Motor neuron (in vitro differentiated cells): ENCODE measurements at regions not wholly inside any gene's neighbourhood (a gene's known extent, or its start where the extent isn't known, plus 50 kb on each side); places are given as distances from the start of the nearest gene placed in this dataset.
"Not testable (repeated sequence)": the region's sequence is repeated elsewhere in the genome, so short reads cannot be mapped to it uniquely, and the experiment has no call there.

ENCODE experiments used
- ATAC-seq, 8 experiments: fragments of 200-7000 bp; cut with Tn5 transposase; replicated peaks in 6 of 8; 2 replicates each; pipeline ENCODE4 v1.8.0; 2021; ENCODE audit warnings: mild to moderate bottlenecking in 8 of 8, moderate library complexity in 8 of 8
- H3K27ac ChIP-seq, 2 donors: fragments of 250-450 bp; sonication (Bioruptor Pico); 2 replicates each; pipeline ENCODE4 v1.9.0; 2021; ENCODE audit warnings: antibody characterized with exemption in 2 of 2, mild to moderate bottlenecking in 2 of 2, moderate library complexity in 1 of 2
- H3K4me1 ChIP-seq, 2 donors: fragments of 250-450 bp; sonication (Bioruptor Pico); replicated peaks in 1 of 2; 2 replicates each; pipeline ENCODE4 v1.6.1; 2021; ENCODE audit warnings: antibody characterized with exemption in 2 of 2, mild to moderate bottlenecking in 2 of 2, moderate library complexity in 1 of 2
- H3K4me3 ChIP-seq, 5 donors: fragments of 250-450 bp; sonication (Bioruptor Pico); 2 replicates each; pipeline ENCODE4 v1.9.0; 2021; ENCODE audit warnings: antibody characterized with exemption in 5 of 5, mild to moderate bottlenecking in 5 of 5, moderate library complexity in 4 of 5
- WGBS, 10 experiments: fragments of 450-650 bp; shearing (Covaris generic); methylation state at CpG; one replicate each; pipeline ENCODE4 v1.0.0; 2022; 5-methylcytosine and 5-hydroxymethylcytosine counted together
- in situ Hi-C, 9 experiments: fragments of 400-800 bp; cut with MboI; loops; one replicate each; pipeline ENCODE4 v1.15.0; 2021; ENCODE audit warnings: low sequenced_read_pairs in 9 of 9, low pct_unique_long_range_greater_than_20kb in 2 of 9; ENCODE audit not compliant: unreplicated experiment in 9 of 9

DNA sequence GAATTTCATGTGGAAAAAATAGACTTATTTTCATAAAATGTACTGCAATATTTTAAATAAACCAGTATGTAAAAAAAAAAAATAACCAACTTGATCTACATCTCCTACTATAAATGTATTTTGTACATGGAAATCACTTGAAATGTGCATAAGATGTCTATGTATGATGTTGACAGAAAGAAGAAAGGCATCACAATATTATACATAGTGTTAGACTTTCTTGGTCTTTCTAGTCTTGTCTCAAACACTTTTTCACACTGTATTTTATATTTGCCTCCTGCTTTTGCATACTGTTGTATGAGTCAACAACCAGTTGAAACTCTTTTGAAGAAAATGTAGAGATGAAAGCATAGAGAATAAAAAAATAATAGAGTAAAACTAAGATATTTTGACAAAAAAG, 352.4 kb upstream of the MGAT4C start:
- H3K27ac ChIP-seq, result no peak overlapping the region
- ATAC-seq, result peak in 2 of 8 experiments; percentile 76 to 78
- no peak overlapping the region for H3K4me3 ChIP-seq
- in situ Hi-C loops, result no loop called here
- H3K4me1 ChIP-seq, result no peaks in the 10 kb centered on the region

DNA sequence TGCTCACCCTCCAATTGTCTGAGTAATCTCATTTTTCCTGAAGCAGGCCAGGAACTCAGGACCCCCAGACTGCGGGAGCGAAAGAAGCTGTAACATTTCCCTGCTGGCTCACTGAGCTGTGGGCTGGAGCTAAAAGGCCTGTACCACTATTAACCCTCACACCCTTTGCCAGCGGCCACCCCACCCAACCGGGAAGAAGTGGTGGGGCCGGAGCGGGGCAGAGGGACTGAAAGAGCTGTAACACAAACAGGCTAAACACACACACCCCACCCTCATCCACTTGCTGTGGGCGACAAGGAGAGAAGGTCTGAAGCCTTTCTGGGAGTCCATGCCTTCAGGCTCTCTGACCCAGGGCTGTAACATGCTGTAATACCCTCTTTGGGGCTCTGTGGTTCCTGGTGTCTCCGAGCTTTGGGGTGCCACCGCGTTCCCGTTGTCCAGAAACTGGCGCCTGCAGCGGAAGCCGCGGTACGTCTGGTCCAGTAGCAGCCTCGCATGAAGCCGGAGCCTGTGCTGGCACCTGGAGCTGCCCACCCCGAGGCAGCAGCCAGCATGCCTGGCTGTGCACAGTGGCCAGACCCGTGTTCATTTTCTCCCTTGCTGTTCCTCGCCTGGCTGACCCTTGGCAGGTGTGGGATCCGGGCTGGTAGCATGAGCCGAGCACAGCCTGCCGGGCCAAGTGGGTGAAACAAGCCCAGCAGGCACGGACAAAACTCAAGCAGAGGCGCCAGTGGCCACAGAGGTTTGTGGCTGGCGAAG, 345.5 kb upstream of the MGAT4C start:
- Histone ChIP-seq H3K4me3 (no peak overlapping the region), H3K27ac (no peak overlapping the region), H3K4me1 (no peaks in the 10 kb centered on the region)
- 84 to 100% (median 89%) methylated on average over 1 to 8 of the region's 27 CpGs; no CpG with 5 or more reads in 3 of the 10 experiments for WGBS, 10 experiments
- in situ Hi-C loops, result no loop called here
- ATAC-seq, result no peak

DNA sequence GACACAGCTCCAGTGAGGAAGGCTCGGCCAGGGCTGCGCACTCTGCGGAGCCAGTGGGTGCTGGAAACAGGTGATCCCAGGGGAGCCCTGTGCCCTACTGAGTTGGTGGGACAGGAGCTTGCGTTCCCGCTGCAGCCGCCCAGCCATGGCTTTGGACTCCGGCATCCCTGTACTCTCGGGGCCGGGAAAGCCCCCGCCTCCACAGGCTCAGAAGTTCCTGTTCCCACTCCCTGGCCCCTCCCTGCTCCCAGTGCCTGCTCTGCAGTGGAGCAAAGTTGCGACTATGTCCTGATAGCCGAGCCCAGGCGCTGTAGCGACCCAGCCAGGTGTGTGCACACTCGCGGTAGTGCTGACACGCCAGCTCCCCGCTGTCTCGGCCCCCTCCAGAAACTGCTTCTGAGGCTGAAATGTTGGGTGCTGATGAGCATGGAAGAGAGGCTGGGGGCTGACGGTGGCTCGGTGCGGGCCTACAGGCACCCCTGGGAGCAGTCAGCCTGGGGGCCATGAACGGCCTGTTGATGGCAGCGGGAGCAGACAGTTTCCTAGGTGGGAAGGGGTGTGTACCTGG, 344.6 kb upstream of the MGAT4C start:
- in situ Hi-C loops, result no loop called here
- 43 to 100% (median 93%) methylated on average over 3 to 7 of the region's 24 CpGs; no CpG with 5 or more reads in 6 of the 10 experiments for WGBS, 10 experiments
- no peak overlapping the region for H3K27ac ChIP-seq
- ATAC-seq, result no peak
- no peaks in the 10 kb centered on the region for H3K4me1 ChIP-seq
- no peak overlapping the region for H3K4me3 ChIP-seq

DNA sequence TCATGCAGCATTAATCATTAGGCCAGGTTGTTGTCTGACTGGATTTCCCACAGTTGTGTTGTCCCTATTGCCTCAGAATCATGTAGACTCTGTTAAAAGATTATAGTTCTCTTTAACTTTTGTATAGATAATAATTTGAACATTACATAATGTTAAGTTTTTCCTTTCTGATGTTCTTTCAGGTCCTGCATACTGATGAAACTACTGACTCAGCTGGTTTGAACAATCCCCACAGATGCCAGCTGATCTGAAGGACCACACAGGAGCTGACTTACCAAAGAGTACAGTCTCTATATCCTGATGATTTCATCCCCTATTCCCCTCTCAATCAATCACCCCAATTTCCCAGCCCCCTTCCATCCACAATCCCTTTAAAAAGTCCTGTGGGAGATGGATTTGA, 341.2 kb upstream of the MGAT4C start:
- Histone ChIP-seq H3K4me3 (no peak overlapping the region), H3K27ac (no peak overlapping the region), H3K4me1 (no peaks in the 10 kb centered on the region)
- in situ Hi-C loops, result no loop called here
- no peak for ATAC-seq

DNA sequence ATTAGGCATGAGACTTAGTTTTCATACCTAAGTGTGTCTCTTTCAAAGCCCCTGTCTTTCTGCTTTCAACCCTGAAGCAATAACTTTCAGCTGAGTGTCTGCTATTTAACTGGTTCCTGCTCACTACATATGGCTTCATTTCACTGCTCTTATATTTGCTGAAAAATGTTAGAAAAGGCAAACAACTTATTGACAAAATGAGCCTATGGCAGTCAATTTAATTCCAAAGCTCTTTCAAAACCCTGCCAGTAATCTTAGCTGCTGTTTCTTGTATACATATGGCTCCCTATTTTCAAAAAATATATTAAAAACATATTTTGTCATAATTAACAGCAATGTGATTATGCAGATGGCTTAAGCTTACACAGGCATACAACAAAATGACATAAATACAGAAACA, 334.1 kb upstream of the MGAT4C start:
- in situ Hi-C loops, result no loop called here
- ATAC-seq, result no peak
- no peak overlapping the region for H3K27ac ChIP-seq

DNA sequence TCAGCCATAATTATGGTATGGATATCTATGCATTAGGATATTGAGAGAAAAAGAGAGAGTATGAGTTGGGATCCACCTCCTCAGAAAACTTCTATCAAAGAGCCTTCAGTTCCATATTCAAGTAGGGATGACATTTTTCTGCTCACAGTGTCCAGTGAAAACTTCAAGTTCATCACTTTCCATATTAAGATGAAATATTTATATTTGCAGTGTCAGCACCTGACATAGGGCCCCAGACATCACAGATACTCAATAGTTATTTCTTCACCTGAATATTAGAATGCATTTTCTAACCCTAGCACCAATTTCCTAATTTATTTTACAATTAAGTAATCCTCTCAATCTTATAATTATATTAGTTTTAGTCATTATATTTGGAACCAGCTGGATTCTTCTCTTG, 318.0 kb upstream of the MGAT4C start:
- no peak for ATAC-seq
- Histone ChIP-seq H3K4me3 (no peak overlapping the region), H3K27ac (no peak overlapping the region), H3K4me1 (no peaks in the 10 kb centered on the region)
- in situ Hi-C loops, result no loop called here

More for the DNA sequence above, 334.1 kb upstream of the MGAT4C start:
- H3K4me3 ChIP-seq, result no peak overlapping the region
- peaks cover 0 to 6% of the 10 kb centered on the region in 2 donors for H3K4me1 ChIP-seq

DNA sequence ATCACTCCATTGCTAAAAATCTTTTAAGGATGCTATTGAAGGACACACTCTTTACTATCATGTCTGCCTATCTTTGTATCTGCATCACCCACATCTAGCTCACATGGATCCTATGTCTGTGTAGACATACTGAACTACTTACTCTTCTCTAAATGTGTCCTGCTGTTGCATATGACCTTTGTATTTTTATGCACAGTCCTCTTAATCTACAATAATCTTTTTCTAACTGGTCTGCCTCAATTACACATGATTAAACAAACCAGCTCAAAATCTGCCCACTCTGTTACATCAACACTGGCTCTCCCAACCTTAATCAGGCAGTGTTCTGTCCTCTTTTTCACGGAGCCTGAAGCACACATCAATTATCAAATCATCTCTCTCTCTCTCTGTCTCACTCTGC, 316.3 kb upstream of the MGAT4C start:
- in situ Hi-C loops, result no loop called here
- no peak for ATAC-seq
- WGBS, 10 experiments, result 0 to 20% (median 0%) methylated on average over 1 of the region's 1 CpG; no CpG with 5 or more reads in 3 of the 10 experiments

DNA sequence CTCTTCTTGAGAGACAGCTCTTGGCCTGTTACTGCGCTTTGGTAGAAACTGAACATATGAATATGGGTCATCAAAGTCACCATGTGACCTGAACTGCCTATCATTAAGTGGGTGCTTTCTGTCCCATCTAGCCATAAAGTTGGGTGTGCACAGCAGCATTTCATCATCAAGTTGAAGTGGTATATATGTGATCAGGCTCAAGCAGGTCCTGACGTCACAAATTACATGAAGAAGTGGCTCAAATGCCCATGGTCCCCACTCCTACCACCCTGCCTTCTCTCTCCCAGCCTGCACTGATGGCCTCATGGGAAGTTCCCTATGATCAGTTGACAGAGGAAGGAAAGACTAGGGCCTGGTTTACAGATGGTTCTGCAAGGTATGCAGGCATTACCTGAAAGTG, 308.8 kb upstream of the MGAT4C start:
- 0 to 100% (median 58%) methylated on average over 1 to 2 of the region's 2 CpGs; no CpG with 5 or more reads in 5 of the 10 experiments for WGBS, 10 experiments
- in situ Hi-C loops, result no loop called here
- Histone ChIP-seq H3K27ac (no peak overlapping the region), H3K4me3 (no peak overlapping the region), H3K4me1 (no peaks in the 10 kb centered on the region)
- ATAC-seq, result no peak

More for the DNA sequence above, 316.3 kb upstream of the MGAT4C start:
- H3K4me1 ChIP-seq, result no peaks in the 10 kb centered on the region
- no peak overlapping the region for H3K4me3 ChIP-seq
- no peak overlapping the region for H3K27ac ChIP-seq

DNA sequence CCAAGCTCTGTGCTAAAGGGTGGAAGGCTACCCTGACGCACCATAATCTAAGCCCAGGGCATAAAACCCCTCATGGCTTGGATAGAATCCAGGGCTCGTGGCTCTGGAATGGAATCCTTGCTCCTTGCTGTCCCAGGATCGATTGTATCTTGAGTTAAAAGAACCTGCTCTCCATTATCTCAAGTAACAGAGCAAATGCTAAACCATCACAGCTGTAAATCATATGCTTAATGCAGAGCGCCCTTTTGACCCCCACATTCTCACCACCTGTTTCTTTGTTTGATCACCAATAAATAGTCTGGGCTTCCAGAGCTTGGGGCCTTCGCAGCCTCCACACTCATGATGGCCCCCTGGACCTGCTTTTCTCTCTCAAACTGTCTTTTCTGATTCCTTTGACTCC, 299.3 kb upstream of the MGAT4C start:
- WGBS, 10 experiments, result 7 to 60% (median 20%) methylated on average over 1 to 4 of the region's 5 CpGs; no CpG with 5 or more reads in 1 of the 10 experiments
- in situ Hi-C loops, H3K4me1 ChIP-seq, ATAC-seq, H3K27ac ChIP-seq, H3K4me3 ChIP-seq: not testable (repeated sequence)

DNA sequence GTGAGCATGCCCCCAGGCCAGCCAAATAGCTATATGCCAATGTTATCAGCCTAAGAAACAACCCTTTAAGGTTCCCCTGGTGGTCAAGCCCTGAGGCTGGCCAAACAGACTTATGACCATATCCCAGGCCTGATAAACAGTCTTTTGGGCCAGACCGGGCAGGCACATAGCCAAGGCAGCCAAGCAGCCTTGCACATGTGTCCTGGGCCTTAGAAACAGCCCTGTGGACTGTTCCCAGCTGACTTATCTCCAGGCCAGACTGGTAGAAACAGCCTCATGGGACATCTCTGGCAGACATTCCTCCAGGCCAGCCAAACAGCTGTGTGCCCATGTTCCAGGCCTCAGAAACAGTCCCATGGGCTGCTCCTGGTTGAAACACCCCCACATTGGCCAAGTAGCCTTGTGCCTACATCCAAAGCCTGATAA, 295.0 kb upstream of the MGAT4C start:
- Histone ChIP-seq H3K4me1 (no peaks in the 10 kb centered on the region), H3K27ac (no peak overlapping the region), H3K4me3 (no peak overlapping the region)
- in situ Hi-C loops, result no loop called here
- ATAC-seq, result peak in 2 of 8 experiments; percentile 27 to 40
- 83 to 100% (median 100%) methylated on average over 1 of the region's 1 CpG; no CpG with 5 or more reads in 7 of the 10 experiments for WGBS, 10 experiments

DNA sequence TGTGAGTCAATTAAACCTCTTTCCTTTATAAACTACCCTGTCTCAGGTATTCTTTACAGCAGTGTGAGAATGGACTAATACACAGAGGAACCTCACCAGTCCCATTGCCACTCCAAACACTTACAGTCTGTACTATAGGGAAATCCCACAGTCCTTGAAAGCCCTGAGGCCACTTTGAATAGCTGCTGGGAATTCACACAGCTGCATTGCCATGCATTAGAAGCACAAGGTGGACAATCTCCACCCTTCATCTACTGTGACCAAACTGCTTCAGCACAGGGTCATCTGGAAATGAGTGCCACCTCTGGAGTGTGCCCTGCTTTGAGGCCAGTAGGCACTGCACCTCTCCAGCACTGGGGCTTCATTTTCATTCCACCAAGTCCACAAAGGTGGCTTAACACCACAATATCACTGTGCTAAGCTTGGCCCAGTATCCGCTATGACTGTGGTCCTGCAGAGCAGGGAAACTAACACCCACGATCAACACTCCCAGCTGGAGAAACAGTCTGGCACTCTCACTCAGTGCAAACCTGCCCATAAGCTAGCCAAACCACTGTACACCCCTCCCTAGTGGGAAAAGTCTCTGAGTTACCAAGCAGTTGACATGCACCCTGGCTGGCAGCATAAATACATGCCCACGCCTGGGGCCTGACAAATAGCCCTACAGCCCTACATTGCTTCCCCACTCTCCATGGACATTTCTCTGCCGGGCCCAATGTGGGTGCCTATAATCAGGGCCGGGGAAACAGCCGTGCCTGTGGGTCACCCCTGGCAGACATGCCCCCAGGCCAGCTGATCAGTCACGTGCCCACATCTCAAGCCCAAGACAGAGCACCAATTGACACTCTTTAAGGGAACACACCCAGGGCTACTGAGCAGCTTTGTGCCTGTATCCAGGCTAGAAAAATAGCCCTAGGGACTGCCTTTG, 294.3 kb upstream of the MGAT4C start:
- 67 to 100% (median 100%) methylated on average over 1 to 4 of the region's 7 CpGs; no CpG with 5 or more reads in 5 of the 10 experiments for WGBS, 10 experiments

DNA sequence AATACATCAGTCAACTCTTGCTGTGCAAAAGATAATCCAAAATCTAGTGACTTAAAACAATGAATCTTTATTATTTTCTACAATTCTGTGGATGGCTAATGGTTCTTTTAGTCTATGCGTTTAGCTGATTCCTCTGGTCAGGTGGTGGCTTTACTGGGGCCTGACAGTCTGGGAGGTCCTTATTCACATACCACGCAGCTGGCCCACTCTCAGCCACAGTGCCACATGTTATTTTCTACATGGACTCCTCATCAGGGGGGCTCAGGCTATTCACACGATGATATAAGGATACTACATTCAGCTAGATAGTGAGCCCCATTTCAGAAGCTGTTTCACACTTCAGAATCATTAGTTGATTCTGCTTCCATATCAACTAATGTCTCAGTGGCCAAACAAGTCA, 287.5 kb upstream of the MGAT4C start:
- H3K27ac ChIP-seq, result no peak overlapping the region
- in situ Hi-C loops, result no loop called here
- ATAC-seq, result no peak
- no peak overlapping the region for H3K4me3 ChIP-seq
- 0 to 100% (median 29%) methylated on average over 1 to 3 of the region's 3 CpGs; no CpG with 5 or more reads in 2 of the 10 experiments for WGBS, 10 experiments
- no peaks in the 10 kb centered on the region for H3K4me1 ChIP-seq

More for the DNA sequence above, 294.3 kb upstream of the MGAT4C start:
- no peak overlapping the region for H3K4me3 ChIP-seq
- in situ Hi-C loops, result no loop called here
- peak in 3 of 8 experiments; percentile 50 to 66 (median 58) for ATAC-seq
- no peak overlapping the region for H3K27ac ChIP-seq
- H3K4me1 ChIP-seq, result no peaks in the 10 kb centered on the region

DNA sequence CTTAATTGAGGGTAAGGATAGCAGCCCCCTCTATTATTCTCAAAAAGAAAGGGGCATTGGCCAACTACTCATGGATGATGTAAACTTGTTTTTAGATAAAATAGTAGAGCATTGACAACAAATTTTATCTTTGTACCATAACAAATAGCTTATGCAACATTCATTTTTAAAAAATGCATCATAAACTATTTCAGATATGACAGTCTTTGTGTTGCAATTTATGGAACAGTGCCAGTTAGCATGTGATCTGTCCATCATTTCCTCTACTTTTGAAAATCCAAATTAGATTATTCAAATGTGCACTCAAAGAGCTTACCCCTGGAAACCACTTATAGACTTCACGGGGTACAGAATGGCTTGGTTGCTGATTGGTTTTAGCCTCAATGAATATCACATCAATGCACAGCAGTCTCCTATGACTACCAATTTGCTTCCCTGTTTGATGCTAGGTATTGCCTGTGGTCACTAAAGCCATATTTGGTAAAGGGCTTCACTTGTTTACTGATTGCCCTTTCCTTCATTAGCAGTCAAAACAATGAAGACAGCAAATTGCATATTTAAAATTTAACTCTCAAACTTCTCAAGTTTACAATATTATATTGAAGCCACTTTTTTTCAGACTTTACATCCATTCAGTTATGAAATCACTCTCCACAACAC, 274.9 kb upstream of the MGAT4C start:
- Histone ChIP-seq H3K4me1 (no peaks in the 10 kb centered on the region), H3K27ac (no peak overlapping the region), H3K4me3 (no peak overlapping the region)
- in situ Hi-C loops, result no loop called here
- no peak for ATAC-seq
- 80 to 100% (median 88%) methylated on average over 1 of the region's 1 CpG; no CpG with 5 or more reads in 6 of the 10 experiments for WGBS, 10 experiments
